Ascending aorta (tissue), 2 donors: ENCODE measurements at regions not wholly inside any gene's neighbourhood (a gene's known extent, or its start where the extent isn't known, plus 50 kb on each side); places are given as distances from the start of the nearest gene placed in this dataset.

Experiments
- DNase-seq, 2 donors: peaks; one replicate each; pipeline ENCODE4 v3.0.0-alpha.2; 2019; ENCODE audit warnings: low spot score in 2 of 2
- H3K27ac ChIP-seq, 2 donors: fragments of 200-600 bp; sonication (generic); one replicate each; pipeline ENCODE4 v1.5.1; 2016 to 2017; ENCODE audit warnings: mild to moderate bottlenecking in 1 of 2
- H3K27me3 ChIP-seq: fragments of 200-600 bp; sonication (generic); one replicate; pipeline ENCODE4 v1.5.1; 2017
- H3K36me3 ChIP-seq, 2 donors: fragments of 200-600 bp; sonication (generic); one replicate each; pipeline ENCODE4 v1.5.1; 2016
- H3K4me1 ChIP-seq, 2 donors: fragments of 200-600 bp; sonication (generic); one replicate each; pipeline ENCODE4 v1.5.1; 2016 to 2017; ENCODE audit warnings: mild to moderate bottlenecking in 1 of 2
- H3K4me3 ChIP-seq, 2 donors: fragments of 200-600 bp; sonication (generic); one replicate each; pipeline ENCODE4 v1.5.1; 2016 to 2017; ENCODE audit warnings: mild to moderate bottlenecking in 1 of 2
- H3K9me3 ChIP-seq, 2 donors: fragments of 200-600 bp; sonication (generic); one replicate each; pipeline ENCODE4 v1.5.1; 2016
- intact Hi-C: fragments of 100-400 bp; cut with DNase I; formaldehyde crosslinking; loops from one replicate; pipeline ENCODE4 v1.15.1; 2023
- TF ChIP-seq, protein P1 (sequence below), 3 experiments: fragments of 200-600 bp in 2 of 3; fragments of 450-650 bp in 1 of 3; sonication (generic) in 2 of 3; IDR thresholded peaks; one replicate each; pipeline ENCODE4 v1.5.1; 2016 to 2019; ENCODE audit warnings: antibody characterized with exemption in 3 of 3, mild to moderate bottlenecking in 1 of 3, moderate library complexity in 1 of 3

DNA sequence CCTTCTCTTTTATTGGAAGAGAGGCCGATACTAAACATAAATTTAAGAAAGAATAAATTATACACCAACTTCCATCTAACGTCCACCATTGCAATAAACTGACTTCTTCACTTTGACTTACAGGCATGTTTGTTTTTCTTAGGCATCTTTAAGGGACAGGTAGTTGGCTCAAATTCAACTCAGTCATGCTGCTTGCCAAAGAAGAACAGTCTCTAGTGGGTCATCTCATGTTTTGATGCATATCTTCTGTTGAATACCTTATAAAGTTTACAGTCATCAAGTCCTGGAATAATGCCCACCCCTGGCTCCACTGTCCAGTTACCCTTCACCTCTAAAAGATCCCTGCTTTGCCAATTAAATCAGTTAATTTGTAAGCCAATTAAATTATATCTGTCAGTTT is 328.2 kb upstream of the GRAMD2B start:
- intact Hi-C loops, result no loop called here
- DNase-seq, result no peak
- Histone ChIP-seq H3K27me3 (no peaks in the 10 kb centered on the region), H3K4me1 (no peaks in the 10 kb centered on the region), H3K36me3 (no peaks in the 10 kb centered on the region), H3K4me3 (no peak overlapping the region), H3K27ac (no peak overlapping the region), H3K9me3 (no peaks in the 10 kb centered on the region)
- TF ChIP-seq, protein P1, sequence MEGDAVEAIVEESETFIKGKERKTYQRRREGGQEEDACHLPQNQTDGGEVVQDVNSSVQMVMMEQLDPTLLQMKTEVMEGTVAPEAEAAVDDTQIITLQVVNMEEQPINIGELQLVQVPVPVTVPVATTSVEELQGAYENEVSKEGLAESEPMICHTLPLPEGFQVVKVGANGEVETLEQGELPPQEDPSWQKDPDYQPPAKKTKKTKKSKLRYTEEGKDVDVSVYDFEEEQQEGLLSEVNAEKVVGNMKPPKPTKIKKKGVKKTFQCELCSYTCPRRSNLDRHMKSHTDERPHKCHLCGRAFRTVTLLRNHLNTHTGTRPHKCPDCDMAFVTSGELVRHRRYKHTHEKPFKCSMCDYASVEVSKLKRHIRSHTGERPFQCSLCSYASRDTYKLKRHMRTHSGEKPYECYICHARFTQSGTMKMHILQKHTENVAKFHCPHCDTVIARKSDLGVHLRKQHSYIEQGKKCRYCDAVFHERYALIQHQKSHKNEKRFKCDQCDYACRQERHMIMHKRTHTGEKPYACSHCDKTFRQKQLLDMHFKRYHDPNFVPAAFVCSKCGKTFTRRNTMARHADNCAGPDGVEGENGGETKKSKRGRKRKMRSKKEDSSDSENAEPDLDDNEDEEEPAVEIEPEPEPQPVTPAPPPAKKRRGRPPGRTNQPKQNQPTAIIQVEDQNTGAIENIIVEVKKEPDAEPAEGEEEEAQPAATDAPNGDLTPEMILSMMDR (IDR thresholded peaks at IDR 0.05), result no peak

DNA sequence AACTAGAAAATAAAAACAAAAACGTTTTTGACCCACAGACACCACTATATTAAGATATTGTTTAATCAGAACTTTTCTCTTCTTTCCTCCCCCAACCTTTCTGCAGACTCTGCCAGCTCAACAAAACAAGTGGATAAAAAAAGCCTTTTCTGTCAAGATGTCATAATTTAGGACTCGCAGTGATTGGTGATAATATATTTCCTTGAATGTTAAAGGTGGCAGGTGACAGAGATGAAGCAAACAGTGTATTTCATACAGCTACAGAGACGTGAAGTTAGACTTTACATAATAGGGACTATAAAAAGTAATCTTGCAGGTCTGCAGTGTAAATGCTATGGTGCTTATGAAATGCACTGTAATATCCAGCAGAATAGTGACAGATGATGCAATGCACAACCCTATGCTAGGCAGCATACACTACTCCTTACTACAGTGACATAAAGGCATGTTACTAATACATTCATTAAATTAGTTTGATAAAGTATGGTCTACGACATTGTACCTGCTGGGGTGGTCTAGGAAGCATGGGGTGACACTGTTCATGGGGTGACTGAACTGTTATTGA is 326.7 kb upstream of the GRAMD2B start:
- H3K4me3 ChIP-seq, result no peak overlapping the region
- no peaks in the 10 kb centered on the region for H3K27me3 ChIP-seq
- TF ChIP-seq, protein P1 (IDR thresholded peaks at IDR 0.05), result no peak
- H3K9me3 ChIP-seq, result no peaks in the 10 kb centered on the region
- no peak for DNase-seq
- H3K36me3 ChIP-seq, result no peaks in the 10 kb centered on the region
- H3K27ac ChIP-seq, result no peak overlapping the region
- H3K4me1 ChIP-seq, result no peaks in the 10 kb centered on the region
- intact Hi-C loops, result no loop called here

DNA sequence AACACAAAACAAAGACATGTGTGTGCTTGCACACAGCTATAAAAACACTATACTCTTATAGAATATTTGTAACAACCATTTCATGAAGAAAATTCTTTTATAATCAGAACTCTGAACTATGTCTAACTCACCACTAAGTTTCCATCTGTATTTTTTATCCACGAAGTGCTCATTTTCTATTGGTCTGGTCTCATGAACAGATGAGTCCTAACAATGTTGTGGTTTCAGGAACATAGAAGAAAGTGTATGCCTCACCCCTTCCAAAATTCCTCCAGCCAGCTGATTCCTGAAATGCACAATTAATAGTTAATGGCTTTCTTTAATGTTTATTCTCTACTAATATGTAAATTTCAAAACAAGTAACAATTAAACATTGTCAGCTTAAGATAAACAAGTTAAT is 325.3 kb upstream of the GRAMD2B start:
- TF ChIP-seq, protein P1 (IDR thresholded peaks at IDR 0.05), result no peak
- DNase-seq, result no peak
- intact Hi-C loops, result no loop called here
- no peak overlapping the region for H3K4me3 ChIP-seq
- no peak overlapping the region for H3K27ac ChIP-seq
- H3K27me3 ChIP-seq, result no peaks in the 10 kb centered on the region
- H3K36me3 ChIP-seq, result no peaks in the 10 kb centered on the region
- H3K4me1 ChIP-seq, result no peaks in the 10 kb centered on the region
- H3K9me3 ChIP-seq, result no peaks in the 10 kb centered on the region

DNA sequence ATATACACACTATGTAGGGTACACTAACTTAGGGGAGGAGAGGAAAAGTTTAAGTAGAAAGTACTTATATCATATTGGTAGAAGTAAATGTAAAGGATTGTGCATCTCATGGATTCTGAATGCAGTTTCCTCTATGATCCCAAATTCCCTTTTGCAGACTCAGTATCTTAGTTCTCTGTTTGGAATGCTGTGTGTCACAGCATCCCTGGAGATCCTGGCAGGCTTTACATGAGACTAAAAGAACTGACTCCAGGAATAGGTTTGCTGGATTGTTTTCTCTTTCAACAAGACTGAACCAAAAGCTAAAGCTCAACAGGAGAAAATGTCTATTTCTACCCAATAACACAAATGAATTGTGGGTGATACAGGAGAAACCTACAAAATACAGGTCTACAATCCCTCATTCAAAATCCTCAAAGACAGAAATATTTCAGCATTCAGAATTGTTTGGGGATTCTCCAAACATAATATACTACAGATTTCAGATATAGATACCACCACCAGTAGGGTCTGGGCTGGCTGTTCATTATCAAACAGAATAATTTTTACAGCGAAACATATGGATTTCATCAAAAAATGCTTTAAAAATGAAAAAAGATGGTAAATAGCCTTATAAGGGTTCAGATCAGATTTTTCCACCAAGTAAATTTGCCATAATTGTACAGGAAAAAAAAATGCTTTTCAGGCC is 324.7 kb upstream of the GRAMD2B start:
- no peaks in the 10 kb centered on the region for H3K9me3 ChIP-seq
- TF ChIP-seq, protein P1 (IDR thresholded peaks at IDR 0.05), result no peak
- intact Hi-C loops, result no loop called here
- H3K36me3 ChIP-seq, result no peaks in the 10 kb centered on the region
- H3K4me1 ChIP-seq, result no peaks in the 10 kb centered on the region
- no peaks in the 10 kb centered on the region for H3K27me3 ChIP-seq
- H3K27ac ChIP-seq, result no peak overlapping the region
- no peak overlapping the region for H3K4me3 ChIP-seq
- no peak for DNase-seq

DNA sequence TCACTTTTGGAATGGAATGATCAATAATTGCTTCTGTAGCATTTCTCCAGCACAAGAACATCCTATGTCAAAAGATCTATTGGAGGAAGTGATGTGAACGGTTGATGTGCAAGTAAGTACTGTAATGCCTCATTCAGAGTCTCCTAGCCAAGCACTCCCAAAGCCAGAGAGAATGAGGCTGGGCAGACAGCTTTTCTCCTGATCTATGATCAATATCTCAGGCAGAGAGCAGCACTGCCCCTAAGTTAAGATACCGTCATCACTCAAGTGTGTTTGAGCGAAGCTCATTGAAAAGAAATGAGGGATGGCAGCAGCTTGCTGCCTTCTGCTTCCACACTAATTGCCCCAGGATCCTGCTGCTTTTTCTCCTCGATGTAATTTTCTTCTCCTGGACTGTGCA is 324.1 kb upstream of the GRAMD2B start:
- intact Hi-C loops, result no loop called here
- no peak overlapping the region for H3K27ac ChIP-seq
- H3K27me3 ChIP-seq, result no peaks in the 10 kb centered on the region
- H3K4me3 ChIP-seq, result no peak overlapping the region
- H3K36me3 ChIP-seq, result no peaks in the 10 kb centered on the region
- H3K9me3 ChIP-seq, result no peaks in the 10 kb centered on the region
- TF ChIP-seq, protein P1 (IDR thresholded peaks at IDR 0.05), result no peak
- no peaks in the 10 kb centered on the region for H3K4me1 ChIP-seq
- DNase-seq, result no peak
